Panc1 (cell line): ENCODE measurements at regions not wholly inside any gene's neighbourhood (a gene's known extent, or its start where the extent isn't known, plus 50 kb on each side); places are given as distances from the start of the nearest gene placed in this dataset.

ENCODE experiments used
- CTCF ChIP-seq: fragments of 450-650 bp; IDR thresholded peaks from 2 replicates; pipeline ENCODE4 v1.5.1; 2017; ENCODE audit warnings: mild to moderate bottlenecking
- POLR2AphosphoS5 ChIP-seq: IDR thresholded peaks from 2 replicates; pipeline ENCODE4 v1.6.1; 2012; ENCODE audit warnings: mild to moderate bottlenecking, low read depth, low read length, moderate library complexity
- SIN3A ChIP-seq: IDR thresholded peaks from 2 replicates; pipeline ENCODE4 v1.6.1; 2012; ENCODE audit warnings: low read depth, mild to moderate bottlenecking, low read length, moderate library complexity, borderline replicate concordance; ENCODE audit not compliant: insufficient read depth
- TCF7L2 ChIP-seq: IDR thresholded peaks from 2 replicates; pipeline ENCODE4 v1.6.1; 2011; ENCODE audit warnings: mild to moderate bottlenecking, low read depth, low read length, inconsistent platforms

DNA sequence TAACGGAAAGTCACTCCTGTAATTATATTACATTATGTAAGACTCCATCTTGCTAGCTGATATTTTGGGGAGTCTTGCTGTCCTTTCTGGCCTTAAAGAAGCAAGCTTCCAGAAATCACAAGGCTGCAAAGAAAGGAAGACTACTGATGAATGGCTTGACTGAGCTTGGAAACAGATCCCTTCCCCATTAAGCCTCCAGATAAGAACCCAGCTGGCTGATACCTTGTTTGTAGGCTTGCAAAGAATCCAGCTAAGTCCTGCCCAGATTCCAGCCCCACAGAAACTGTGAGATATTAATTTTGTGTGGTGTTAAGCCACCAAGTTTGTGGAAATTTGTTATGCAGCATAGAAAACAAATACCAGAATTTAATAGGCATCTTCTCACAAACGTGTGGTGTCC lies 49.9 kb upstream of the TMEM106B start:
- TF ChIP-seq CTCF (no peak), SIN3A (no peak), POLR2AphosphoS5 (no peak), TCF7L2 (no peak)
